ENCODE measurements at regions not wholly inside any gene's neighbourhood (a gene's known extent, or its start where the extent isn't known, plus 50 kb on each side); places are given as distances from the start of the nearest gene placed in this dataset.
"Not testable (repeated sequence)": the region's sequence is repeated elsewhere in the genome, so short reads cannot be mapped to it uniquely, and the experiment has no call there.

DNA sequence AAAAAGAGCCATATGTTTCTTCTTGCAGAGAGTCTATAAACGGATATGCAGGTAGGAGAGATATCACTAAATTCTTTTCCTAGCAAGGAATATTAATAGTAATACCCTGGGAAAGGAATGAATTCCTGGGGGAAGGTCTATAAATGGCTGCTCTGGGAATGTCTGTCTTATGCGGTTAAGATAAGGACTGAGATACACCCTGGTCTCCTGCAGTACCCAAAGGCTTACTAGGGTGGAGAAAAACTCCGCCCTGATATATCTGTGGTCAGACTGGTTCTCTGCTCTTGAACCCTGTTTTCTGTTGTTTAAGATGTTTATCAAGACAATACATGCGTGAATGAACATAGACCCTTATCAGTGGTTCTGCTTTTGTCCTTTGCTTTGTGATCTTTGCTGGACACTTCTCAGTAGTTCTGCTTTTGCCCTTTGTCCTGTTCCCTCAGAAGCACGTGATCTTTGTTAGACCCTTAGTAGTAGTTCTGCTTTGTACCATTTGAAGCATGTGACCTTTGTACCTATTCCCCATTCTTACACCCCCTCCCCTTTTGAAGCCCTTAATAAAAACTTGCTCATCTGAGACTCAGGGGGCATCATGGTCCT, 173.1 kb upstream of the CCZ1B start:
- DNase-seq; intact Hi-C loops (cut with micrococcal nuclease); H3K27ac Mint-ChIP-seq; H3K4me1 Mint-ChIP-seq (ENCODE audit: low read depth); H3K4me3 Mint-ChIP-seq; H3K9me3 Mint-ChIP-seq; CTCF ChIA-PET; H3K36me3 Mint-ChIP-seq (ENCODE audit: low read depth): not testable (repeated sequence)
- H3K27me3 Mint-ChIP-seq (ENCODE audit: low read depth) = peaks cover 12% of the 10 kb centered on the region

DNA sequence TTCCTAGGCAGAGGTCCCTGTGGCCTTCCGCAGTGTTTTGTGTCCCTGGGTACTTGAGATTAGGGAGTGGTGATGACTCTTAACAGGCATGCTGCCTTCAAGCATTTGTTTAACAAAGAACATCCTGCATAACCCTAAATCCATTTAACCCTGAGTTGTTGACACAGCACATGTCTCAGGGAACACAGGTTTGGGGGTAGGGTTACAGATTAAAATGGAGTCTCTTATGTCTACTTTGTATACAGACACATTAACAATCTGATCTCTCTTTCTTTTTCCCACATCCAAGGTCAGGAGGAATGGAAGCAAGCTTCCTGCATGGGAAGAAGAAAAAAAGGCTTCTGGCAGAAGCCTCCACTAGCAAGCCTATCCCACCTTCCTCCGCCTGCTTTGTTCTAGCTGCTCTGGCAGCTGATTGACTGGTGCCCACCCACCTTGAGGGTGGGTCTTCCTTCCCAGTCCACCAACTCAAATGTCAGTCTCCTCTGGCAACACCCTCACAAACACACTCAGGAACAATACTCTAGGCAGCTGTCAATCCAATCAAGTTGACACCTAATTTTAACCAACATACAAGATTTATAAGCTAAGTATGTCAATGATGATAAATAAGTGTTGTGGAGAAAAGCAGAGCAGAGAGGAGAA, 176.5 kb upstream of the CCZ1B start:
- CTCF ChIA-PET = no interaction called here
- Mint-ChIP-seq H3K27me3 (ENCODE audit: low read depth) (peaks cover 12% of the 10 kb centered on the region), H3K4me1 (ENCODE audit: low read depth) (no peaks in the 10 kb centered on the region), H3K9me3 (peaks cover 8% of the 10 kb centered on the region), H3K27ac (no peak overlapping the region), H3K36me3 (ENCODE audit: low read depth) (no peaks in the 10 kb centered on the region), H3K4me3 (no peak overlapping the region)
- intact Hi-C loops (cut with micrococcal nuclease) = no loop called here
- DNase-seq = no peak

DNA sequence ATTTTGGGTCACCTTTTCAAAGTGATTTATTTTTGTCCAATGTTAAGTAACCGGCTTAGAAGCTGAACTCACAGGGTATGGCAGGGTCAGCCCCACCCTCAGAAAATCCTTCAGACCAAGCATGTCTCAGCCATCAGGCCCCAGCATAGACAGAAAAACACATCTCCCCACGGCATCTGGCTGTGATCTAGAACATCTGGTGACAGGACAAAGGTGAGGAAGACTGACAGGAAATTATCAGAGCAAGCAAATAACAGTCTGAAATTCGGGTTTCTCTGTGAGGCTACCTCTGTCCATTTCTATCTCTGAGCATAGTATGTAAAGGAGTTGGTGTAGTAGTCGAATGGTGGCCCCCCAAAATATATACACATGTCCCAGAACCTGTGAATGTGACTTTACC, 177.0 kb upstream of the C1GALT1 start:
- Mint-ChIP-seq H3K4me1 (ENCODE audit: low read depth) (no peaks in the 10 kb centered on the region), H3K27ac (no peak overlapping the region), H3K36me3 (ENCODE audit: low read depth) (no peaks in the 10 kb centered on the region), H3K4me3 (no peak overlapping the region), H3K9me3 (peaks cover 2% of the 10 kb centered on the region), H3K27me3 (ENCODE audit: low read depth) (peaks cover 12% of the 10 kb centered on the region)
- CTCF ChIA-PET = no interaction called here
- intact Hi-C loops (cut with micrococcal nuclease) = no loop called here
- no peak for DNase-seq

DNA sequence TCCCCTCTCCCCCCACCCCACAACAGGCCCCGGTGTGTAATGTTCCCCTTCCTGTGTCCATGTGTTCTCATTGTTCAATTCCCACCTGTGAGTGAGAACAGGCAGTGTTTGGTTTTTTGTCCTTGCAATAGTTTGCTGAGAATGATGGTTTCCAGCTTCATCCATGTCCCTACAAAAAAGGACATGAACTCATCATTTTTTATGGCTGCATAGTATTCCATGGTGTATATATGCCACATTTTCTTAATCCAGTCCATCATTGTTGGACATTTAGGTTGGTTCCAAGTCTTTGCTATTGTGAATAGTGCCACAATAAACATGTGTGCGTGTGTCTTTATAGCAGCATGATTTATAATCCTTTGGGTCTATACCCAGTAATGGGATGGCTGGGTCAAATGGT, 176.4 kb upstream of the C1GALT1 start:
- H3K27me3 Mint-ChIP-seq (ENCODE audit: low read depth); H3K4me1 Mint-ChIP-seq (ENCODE audit: low read depth); H3K4me3 Mint-ChIP-seq; H3K9me3 Mint-ChIP-seq; DNase-seq; CTCF ChIA-PET; H3K27ac Mint-ChIP-seq; H3K36me3 Mint-ChIP-seq (ENCODE audit: low read depth); intact Hi-C loops (cut with micrococcal nuclease): not testable (repeated sequence)

DNA sequence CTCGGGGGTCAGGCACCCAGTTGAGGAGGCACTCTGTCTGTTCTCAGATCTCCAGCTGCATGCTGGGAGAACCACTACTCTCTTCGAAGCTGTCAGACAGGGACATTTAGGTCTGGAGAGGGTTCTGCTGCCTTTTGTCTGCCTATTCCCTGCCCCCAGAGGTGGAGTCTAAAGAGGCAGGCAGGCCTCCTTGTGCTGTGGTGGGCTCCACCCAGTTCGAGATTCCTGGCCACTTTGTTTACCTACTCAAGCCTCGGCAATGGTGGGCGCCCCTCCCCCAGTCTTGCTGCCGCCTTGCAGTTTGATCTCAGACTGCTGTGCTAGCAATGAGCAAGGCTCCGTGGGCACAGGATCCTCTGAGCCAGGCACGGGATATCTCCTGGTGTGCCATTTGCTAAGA, 171.1 kb upstream of the C1GALT1 start:
- H3K36me3 Mint-ChIP-seq (ENCODE audit: low read depth); H3K4me1 Mint-ChIP-seq (ENCODE audit: low read depth); intact Hi-C loops (cut with micrococcal nuclease); H3K27ac Mint-ChIP-seq; H3K4me3 Mint-ChIP-seq; DNase-seq; H3K9me3 Mint-ChIP-seq; H3K27me3 Mint-ChIP-seq (ENCODE audit: low read depth); CTCF ChIA-PET: not testable (repeated sequence)

DNA sequence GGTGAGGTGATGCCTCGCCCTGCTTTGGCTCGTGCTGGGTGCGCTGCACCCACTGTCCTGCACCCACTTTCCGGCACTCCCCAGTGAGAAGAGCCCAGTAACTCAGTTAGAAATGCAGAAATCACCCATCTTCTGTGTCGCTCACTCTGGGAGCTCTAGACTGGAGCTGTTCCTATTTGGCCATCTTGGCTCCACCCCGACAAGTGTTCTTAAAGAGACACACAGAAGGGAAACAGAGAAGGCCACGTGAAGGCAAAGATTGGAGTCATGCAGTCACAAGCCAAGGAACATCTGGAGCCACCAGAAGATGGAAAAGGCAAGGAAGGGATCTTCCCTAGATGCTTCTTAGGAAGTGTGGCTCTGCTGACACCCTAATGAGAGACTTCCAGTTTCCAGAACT, 170.6 kb upstream of the C1GALT1 start:
- H3K27me3 Mint-ChIP-seq (ENCODE audit: low read depth); H3K36me3 Mint-ChIP-seq (ENCODE audit: low read depth); H3K27ac Mint-ChIP-seq; H3K4me1 Mint-ChIP-seq (ENCODE audit: low read depth); DNase-seq; CTCF ChIA-PET; H3K9me3 Mint-ChIP-seq; intact Hi-C loops (cut with micrococcal nuclease); H3K4me3 Mint-ChIP-seq: not testable (repeated sequence)

DNA sequence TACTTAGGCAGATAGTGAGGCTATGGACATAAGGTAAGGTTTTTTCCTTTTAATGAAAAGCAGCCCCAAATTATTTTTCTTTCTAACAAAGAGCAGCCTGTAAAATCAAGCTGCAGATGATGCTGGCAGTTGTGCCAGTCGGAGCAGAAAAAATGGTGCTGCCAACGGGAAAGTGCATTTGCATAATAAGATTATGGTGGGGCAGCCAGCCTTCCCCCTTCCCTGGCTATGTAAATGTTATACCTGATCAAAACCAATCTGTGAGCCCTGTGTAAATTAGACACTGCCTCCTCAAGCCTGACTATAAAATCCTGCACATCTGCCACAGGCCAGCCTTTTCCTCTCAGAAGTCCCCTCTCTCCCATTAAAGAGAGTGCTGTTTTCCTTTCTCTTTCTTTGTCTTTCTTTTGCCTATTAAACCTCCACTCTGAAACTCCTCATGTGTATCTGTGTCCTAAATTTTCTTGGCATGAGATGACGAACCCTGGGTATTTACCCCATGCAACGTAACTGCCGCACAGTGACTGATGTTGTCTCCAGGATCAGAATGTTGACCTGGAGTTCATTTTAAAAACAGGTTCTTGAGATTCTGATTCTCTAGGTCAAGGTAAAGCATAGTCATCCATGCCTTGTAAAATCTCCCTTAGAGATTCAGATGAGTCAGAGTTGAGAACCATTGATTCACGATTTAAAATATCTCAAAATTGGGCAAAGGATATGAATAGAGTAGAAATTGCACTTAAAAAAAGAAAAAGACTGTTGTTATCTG, 167.3 kb upstream of the C1GALT1 start:
- CTCF ChIA-PET = no interaction called here
- intact Hi-C loops (cut with micrococcal nuclease) = no loop called here
- H3K4me1 Mint-ChIP-seq (ENCODE audit: low read depth) = no peaks in the 10 kb centered on the region
- peaks cover 2% of the 10 kb centered on the region for H3K9me3 Mint-ChIP-seq
- no peaks in the 10 kb centered on the region for H3K36me3 Mint-ChIP-seq (ENCODE audit: low read depth)
- DNase-seq = no peak
- H3K4me3 Mint-ChIP-seq = no peak overlapping the region
- no peak overlapping the region for H3K27ac Mint-ChIP-seq
- H3K27me3 Mint-ChIP-seq (ENCODE audit: low read depth) = peaks cover 9% of the 10 kb centered on the region

DNA sequence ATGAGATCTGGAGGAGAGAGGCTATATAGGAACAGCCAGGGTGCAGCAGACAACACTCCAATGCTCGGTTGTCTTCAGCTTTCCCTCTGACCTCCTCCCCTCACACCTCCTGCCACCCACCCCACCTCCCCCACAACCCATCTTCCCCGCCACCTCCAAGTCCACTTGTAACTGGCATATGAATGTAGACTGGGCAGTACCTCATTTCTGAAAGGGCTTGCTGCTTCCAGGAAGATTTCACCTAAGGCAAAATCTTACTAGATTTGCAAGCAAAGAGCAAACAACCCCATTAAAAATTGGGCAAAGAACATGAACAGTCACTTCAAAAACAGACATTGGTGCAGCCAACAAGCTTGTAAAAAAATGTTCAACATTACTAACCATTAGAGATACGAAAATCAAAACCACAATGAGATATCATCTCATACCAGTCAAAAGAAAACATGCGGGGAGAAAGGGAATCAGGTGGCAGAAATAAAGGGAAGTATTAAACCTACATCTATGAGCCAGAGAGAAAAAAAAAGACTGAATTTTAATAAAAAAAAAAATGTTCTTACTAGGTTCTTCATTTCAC, 164.6 kb upstream of the C1GALT1 start:
- no peaks in the 10 kb centered on the region for H3K4me1 Mint-ChIP-seq (ENCODE audit: low read depth)

DNA sequence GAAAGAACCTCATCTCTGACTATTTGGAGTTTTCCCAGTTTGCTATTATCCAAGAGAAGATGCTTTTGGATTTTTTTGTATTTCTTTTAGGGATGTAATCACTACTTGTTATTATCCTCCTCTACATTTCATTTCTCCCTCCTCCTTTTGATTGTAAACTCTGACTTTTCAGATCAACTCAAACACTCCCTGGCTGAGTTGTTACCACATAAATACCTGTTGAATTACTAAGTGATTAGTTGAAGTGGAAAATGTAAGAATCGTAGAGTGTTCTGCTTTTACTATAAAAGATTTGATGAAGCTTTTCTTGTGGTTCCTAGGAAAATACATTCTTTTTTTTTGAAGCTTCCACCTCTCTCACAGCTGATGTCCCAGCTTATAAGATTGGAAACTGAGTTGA, 164.1 kb upstream of the C1GALT1 start:
- Mint-ChIP-seq H3K36me3 (ENCODE audit: low read depth) (no peaks in the 10 kb centered on the region), H3K9me3 (no peaks in the 10 kb centered on the region), H3K4me3 (no peak overlapping the region), H3K27ac (no peak overlapping the region), H3K27me3 (ENCODE audit: low read depth) (peaks cover 5% of the 10 kb centered on the region), H3K4me1 (ENCODE audit: low read depth) (no peaks in the 10 kb centered on the region)
- DNase-seq = no peak
- intact Hi-C loops (cut with micrococcal nuclease) = no loop called here
- CTCF ChIA-PET = interaction anchor here (0.8 kb wide), 1 partner anchor 13 kb away, joined by 3 read pairs; no protein-coding TSS in a partner anchor

More for the DNA sequence above, 164.6 kb upstream of the C1GALT1 start:
- CTCF ChIA-PET = interaction anchor here (0.8 kb wide), 1 partner anchor 13 kb away, joined by 3 read pairs; no protein-coding TSS in a partner anchor
- no peak overlapping the region for H3K4me3 Mint-ChIP-seq
- no peaks in the 10 kb centered on the region for H3K36me3 Mint-ChIP-seq (ENCODE audit: low read depth)
- DNase-seq = no peak
- intact Hi-C loops (cut with micrococcal nuclease) = no loop called here
- H3K9me3 Mint-ChIP-seq = no peaks in the 10 kb centered on the region
- peaks cover 5% of the 10 kb centered on the region for H3K27me3 Mint-ChIP-seq (ENCODE audit: low read depth)
- H3K27ac Mint-ChIP-seq = no peak overlapping the region

DNA sequence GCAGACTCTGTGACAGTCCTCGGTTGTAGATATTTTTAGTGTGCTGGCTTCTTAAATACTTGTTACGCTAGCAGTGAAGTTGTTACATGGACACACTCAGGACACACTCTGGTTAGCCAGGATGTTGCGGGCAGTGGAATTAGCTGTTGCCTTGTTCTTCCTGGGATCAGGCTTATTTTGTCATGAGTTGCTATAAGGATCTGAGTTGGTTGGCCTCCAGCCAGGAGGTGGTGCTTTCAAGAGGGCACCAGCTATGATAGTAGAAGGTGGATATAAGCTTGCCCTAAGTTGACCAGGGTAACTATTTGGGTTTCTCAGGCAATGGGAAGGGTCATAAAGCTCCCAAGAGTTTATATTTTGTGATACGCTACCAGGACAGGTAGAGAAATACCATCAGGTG, 150.1 kb upstream of the C1GALT1 start:
- peaks cover 11% of the 10 kb centered on the region for H3K27me3 Mint-ChIP-seq (ENCODE audit: low read depth)
- H3K9me3 Mint-ChIP-seq = no peaks in the 10 kb centered on the region
- no peaks in the 10 kb centered on the region for H3K36me3 Mint-ChIP-seq (ENCODE audit: low read depth)
- intact Hi-C loops (cut with micrococcal nuclease) = no loop called here
- DNase-seq = no peak
- no peak overlapping the region for H3K27ac Mint-ChIP-seq
- CTCF ChIA-PET = no interaction called here
- H3K4me1 Mint-ChIP-seq (ENCODE audit: low read depth) = no peaks in the 10 kb centered on the region
- H3K4me3 Mint-ChIP-seq = no peak overlapping the region

DNA sequence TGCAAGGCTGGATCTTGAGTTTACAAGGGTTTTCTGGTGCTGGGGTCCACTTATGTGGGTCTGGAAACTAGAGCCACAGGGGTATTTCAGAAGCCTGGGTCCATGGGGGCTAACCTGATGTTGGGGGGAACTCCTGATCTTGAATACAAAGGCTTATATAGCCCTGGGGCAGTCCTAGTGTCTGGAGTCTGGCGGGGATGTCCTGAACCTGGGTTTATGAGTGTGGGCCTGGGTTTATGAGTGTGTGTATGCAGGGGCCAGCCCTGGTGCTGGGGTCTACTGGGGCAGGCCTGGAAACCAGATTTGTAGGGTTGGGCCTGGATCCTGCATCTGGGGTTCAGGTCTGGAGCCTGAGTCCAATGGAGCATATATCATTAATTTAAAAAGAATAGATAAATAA, 146.5 kb upstream of the C1GALT1 start:
- Mint-ChIP-seq H3K27ac (no peak overlapping the region), H3K27me3 (ENCODE audit: low read depth) (peaks cover 4% of the 10 kb centered on the region), H3K9me3 (no peaks in the 10 kb centered on the region), H3K4me3 (no peak overlapping the region), H3K4me1 (ENCODE audit: low read depth) (no peaks in the 10 kb centered on the region), H3K36me3 (ENCODE audit: low read depth) (no peaks in the 10 kb centered on the region)
- CTCF ChIA-PET = no interaction called here
- intact Hi-C loops (cut with micrococcal nuclease) = no loop called here
- DNase-seq = no peak

DNA sequence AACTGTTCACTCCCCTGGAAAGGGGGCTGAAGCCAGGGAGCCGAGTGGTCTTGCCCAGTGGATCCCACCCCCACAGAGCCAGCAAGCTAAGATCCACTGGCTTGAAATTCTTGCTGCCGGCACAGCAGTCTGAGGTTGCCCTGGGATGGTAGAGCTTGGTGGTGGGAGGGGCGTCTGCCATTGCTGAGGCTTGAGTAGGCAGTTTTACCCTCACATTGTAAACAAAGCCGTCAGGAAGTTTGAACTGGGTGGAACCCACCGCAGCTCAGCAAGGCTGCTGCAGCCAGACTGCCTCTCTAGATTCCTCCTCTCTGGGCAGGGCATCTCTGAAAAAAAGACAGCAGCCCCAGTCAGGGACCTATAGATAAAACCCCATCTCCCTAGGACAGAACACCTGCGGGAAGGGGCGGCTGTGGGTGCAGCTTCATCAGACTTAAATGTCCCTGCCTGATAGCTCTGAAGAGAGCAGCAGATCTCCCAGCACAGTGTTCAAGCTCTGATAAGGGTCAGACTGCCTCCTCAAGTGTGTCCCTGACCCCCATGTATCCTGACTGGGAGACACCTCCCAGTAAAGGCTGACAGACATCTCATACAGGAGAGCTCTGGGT, 140.0 kb upstream of the C1GALT1 start:
- DNase-seq; H3K4me1 Mint-ChIP-seq (ENCODE audit: low read depth); H3K36me3 Mint-ChIP-seq (ENCODE audit: low read depth); H3K27ac Mint-ChIP-seq; H3K4me3 Mint-ChIP-seq; H3K9me3 Mint-ChIP-seq; intact Hi-C loops (cut with micrococcal nuclease); H3K27me3 Mint-ChIP-seq (ENCODE audit: low read depth): not testable (repeated sequence)
- CTCF ChIA-PET = interaction anchor here (0.6 kb wide), 1 partner anchor 401 kb away, joined by 5 read pairs; no protein-coding TSS in a partner anchor

Measured in activated naive CD4-positive, alpha-beta T cell treated with anti-CD3 and anti-CD28 coated beads for 36 hours (primary cell).